GM10266 (cell line): ENCODE measurements at regions not wholly inside any gene's neighbourhood (a gene's known extent, or its start where the extent isn't known, plus 50 kb on each side); places are given as distances from the start of the nearest gene placed in this dataset.
"Not testable (repeated sequence)": the region's sequence is repeated elsewhere in the genome, so short reads cannot be mapped to it uniquely, and the experiment has no call there.

Experiments used
- DNase-seq: peaks from one replicate; pipeline ENCODE4 v3.0.0; 2012; ENCODE audit errors: extremely low spot score
- CTCF ChIP-seq: IDR thresholded peaks from 2 replicates; pipeline ENCODE4 v1.5.1; 2012; ENCODE audit warnings: mild to moderate bottlenecking, low read depth; ENCODE audit not compliant: control insufficient read depth, insufficient read depth; ENCODE audit errors: missing control alignments

- TF ChIP-seq CTCF = no peak
- no peak for DNase-seq
Measured at GRCh38 chr7:91492317-91492716, 228.1 kb downstream of the FZD1 start.

- no peak for TF ChIP-seq CTCF
- no peak for DNase-seq
Measured at GRCh38 chr7:91492773-91493172, 228.5 kb downstream of the FZD1 start.

- no peak for DNase-seq
- TF ChIP-seq CTCF = no peak
Measured at GRCh38 chr7:91494450-91494849, 230.2 kb downstream of the FZD1 start.

GRCh38 chr7:91496251-91496820 lies 232.1 kb downstream of the FZD1 start:
- DNase-seq = no peak
- no peak for TF ChIP-seq CTCF

- DNase-seq = not testable (repeated sequence)
Measured at GRCh38 chr7:91497277-91497676, 233.0 kb downstream of the FZD1 start.

- TF ChIP-seq CTCF = no peak
- DNase-seq = no peak
Measured at GRCh38 chr7:91503934-91504555, 239.8 kb downstream of the FZD1 start.

GRCh38 chr7:91504919-91505318 lies 240.7 kb downstream of the FZD1 start:
- TF ChIP-seq CTCF = no peak
- DNase-seq = no peak

- not testable (repeated sequence) for DNase-seq
Measured at GRCh38 chr7:91506966-91507365, 242.7 kb downstream of the FZD1 start.

GRCh38 chr7:91511861-91512260 lies 247.6 kb downstream of the FZD1 start:
- DNase-seq = not testable (repeated sequence)
